WTC11 (cell line): ENCODE measurements at regions not wholly inside any gene's neighbourhood (a gene's known extent, or its start where the extent isn't known, plus 50 kb on each side); places are given as distances from the start of the nearest gene placed in this dataset.

Source experiments
- ATAC-seq: fragments of 200-7000 bp; cut with Tn5 transposase; 2 replicates; pipeline ENCODE4 v1.10.0; 2021; ENCODE audit warnings: mild to moderate bottlenecking, moderate library complexity
- CTCF ChIA-PET: fragments of 300-600 bp; sonication (Branson Sonifier 250); formaldehyde crosslinking; loops from one replicate; lab custom pipeline; 2021; ENCODE audit warnings: antibody characterized with exemption; lab: Charles Lee
- POLR2A ChIA-PET: fragments of 350-600 bp; sonication (Branson Sonifier 250); formaldehyde crosslinking; loops from one replicate; lab custom pipeline; 2021; ENCODE audit warnings: antibody characterized with exemption; lab: Charles Lee
- DNase-seq: peaks from one replicate; pipeline ENCODE4 v3.0.0; 2021; ENCODE audit warnings: low spot score
- H3K27ac Mint-ChIP-seq: 2 replicates; pipeline ENCODE4 v1.8.0; 2021; ENCODE audit warnings: mixed read lengths
- H3K27me3 Mint-ChIP-seq: 2 replicates; pipeline ENCODE4 v1.8.0; 2021; ENCODE audit warnings: low read depth, mild to moderate bottlenecking, moderate library complexity, mixed read lengths
- H3K36me3 Mint-ChIP-seq: 2 replicates; pipeline ENCODE4 v1.8.0; 2021; ENCODE audit warnings: mixed read lengths
- H3K4me1 Mint-ChIP-seq: 2 replicates; pipeline ENCODE4 v1.8.0; 2022; ENCODE audit warnings: mixed read lengths
- H3K4me3 Mint-ChIP-seq: 2 replicates; pipeline ENCODE4 v1.8.0; 2021; ENCODE audit warnings: mild to moderate bottlenecking, moderate library complexity, mixed read lengths
- H3K9me3 Mint-ChIP-seq: 2 replicates; pipeline ENCODE4 v1.8.0; 2021; ENCODE audit warnings: mixed read lengths
- PRRX2 ChIP-seq: fragments of 250-450 bp; sonication (Bioruptor Pico); IDR thresholded peaks from 2 replicates; pipeline ENCODE4 v1.8.0; 2021; ENCODE audit warnings: mild to moderate bottlenecking
- SMAD4 ChIP-seq: sonication (generic); formaldehyde crosslinking; IDR thresholded peaks from 2 replicates; pipeline ENCODE4 v1.8.0; 2022; ENCODE audit warnings: mild to moderate bottlenecking, missing genetic modification reagents
- SOX15 ChIP-seq: fragments of 250-450 bp; sonication (Bioruptor Pico); IDR thresholded peaks from 2 replicates; pipeline ENCODE4 v1.9.0; 2021; ENCODE audit warnings: mild to moderate bottlenecking
- SP1 ChIP-seq: sonication (generic); formaldehyde crosslinking; conservative IDR thresholded peaks from 2 replicates; pipeline ENCODE4 v1.8.1; 2022; ENCODE audit warnings: missing genetic modification reagents
- TEAD1 ChIP-seq: sonication (generic); formaldehyde crosslinking; IDR thresholded peaks from 2 replicates; pipeline ENCODE4 v1.8.0; 2022; ENCODE audit warnings: mild to moderate bottlenecking, missing genetic modification reagents
- TF ChIP-seq, protein P1 (sequence below): fragments of 250-450 bp; sonication (Bioruptor Pico); IDR thresholded peaks from 2 replicates; pipeline ENCODE4 v1.9.0; 2021; ENCODE audit warnings: mild to moderate bottlenecking
- TF ChIP-seq, protein P2 (sequence below): sonication (generic); formaldehyde crosslinking; IDR thresholded peaks from 2 replicates; pipeline ENCODE4 v1.8.0; 2023; ENCODE audit warnings: mild to moderate bottlenecking, missing genetic modification reagents
- TF ChIP-seq, protein P3 (sequence below): sonication (generic); formaldehyde crosslinking; IDR thresholded peaks from 2 replicates; pipeline ENCODE4 v1.8.1; 2022; ENCODE audit warnings: mild to moderate bottlenecking, missing genetic modification reagents, moderate library complexity, borderline replicate concordance
- TF ChIP-seq, protein P4 (sequence below): fragments of 250-450 bp; sonication (Bioruptor Pico); IDR thresholded peaks from 2 replicates; pipeline ENCODE4 v1.8.0; 2021; ENCODE audit warnings: mild to moderate bottlenecking
- TF ChIP-seq, protein P5 (sequence below): sonication (generic); formaldehyde crosslinking; IDR thresholded peaks from 2 replicates; pipeline ENCODE4 v1.8.0; 2023; ENCODE audit warnings: missing genetic modification reagents, mild to moderate bottlenecking, borderline replicate concordance

DNA sequence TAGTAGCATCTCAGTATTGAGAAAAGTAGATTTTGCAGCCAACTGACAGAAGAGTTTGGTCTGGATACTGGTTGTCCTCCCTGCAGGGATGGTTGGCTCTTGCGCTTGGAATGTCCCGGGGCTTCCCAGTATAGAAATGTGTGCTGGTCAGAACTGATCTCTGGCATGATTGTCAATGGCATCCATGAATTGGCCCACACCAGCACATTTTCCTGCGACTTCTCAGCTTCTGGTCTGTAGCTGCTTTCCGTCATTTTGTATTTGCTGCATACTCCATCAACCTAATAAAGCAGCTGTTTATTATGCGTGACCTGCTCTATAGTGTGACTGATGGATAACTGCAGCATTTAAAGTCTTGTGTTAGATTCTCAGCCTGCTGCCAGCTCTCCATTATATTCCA is 203.7 kb downstream of the S1PR1 start (continued):
- TF ChIP-seq, protein P1, sequence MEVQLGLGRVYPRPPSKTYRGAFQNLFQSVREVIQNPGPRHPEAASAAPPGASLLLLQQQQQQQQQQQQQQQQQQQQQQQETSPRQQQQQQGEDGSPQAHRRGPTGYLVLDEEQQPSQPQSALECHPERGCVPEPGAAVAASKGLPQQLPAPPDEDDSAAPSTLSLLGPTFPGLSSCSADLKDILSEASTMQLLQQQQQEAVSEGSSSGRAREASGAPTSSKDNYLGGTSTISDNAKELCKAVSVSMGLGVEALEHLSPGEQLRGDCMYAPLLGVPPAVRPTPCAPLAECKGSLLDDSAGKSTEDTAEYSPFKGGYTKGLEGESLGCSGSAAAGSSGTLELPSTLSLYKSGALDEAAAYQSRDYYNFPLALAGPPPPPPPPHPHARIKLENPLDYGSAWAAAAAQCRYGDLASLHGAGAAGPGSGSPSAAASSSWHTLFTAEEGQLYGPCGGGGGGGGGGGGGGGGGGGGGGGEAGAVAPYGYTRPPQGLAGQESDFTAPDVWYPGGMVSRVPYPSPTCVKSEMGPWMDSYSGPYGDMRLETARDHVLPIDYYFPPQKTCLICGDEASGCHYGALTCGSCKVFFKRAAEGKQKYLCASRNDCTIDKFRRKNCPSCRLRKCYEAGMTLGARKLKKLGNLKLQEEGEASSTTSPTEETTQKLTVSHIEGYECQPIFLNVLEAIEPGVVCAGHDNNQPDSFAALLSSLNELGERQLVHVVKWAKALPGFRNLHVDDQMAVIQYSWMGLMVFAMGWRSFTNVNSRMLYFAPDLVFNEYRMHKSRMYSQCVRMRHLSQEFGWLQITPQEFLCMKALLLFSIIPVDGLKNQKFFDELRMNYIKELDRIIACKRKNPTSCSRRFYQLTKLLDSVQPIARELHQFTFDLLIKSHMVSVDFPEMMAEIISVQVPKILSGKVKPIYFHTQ = no peak
- no peak for TF ChIP-seq SP1 (CRISPR knock-in tag)
- TF ChIP-seq, protein P2, sequence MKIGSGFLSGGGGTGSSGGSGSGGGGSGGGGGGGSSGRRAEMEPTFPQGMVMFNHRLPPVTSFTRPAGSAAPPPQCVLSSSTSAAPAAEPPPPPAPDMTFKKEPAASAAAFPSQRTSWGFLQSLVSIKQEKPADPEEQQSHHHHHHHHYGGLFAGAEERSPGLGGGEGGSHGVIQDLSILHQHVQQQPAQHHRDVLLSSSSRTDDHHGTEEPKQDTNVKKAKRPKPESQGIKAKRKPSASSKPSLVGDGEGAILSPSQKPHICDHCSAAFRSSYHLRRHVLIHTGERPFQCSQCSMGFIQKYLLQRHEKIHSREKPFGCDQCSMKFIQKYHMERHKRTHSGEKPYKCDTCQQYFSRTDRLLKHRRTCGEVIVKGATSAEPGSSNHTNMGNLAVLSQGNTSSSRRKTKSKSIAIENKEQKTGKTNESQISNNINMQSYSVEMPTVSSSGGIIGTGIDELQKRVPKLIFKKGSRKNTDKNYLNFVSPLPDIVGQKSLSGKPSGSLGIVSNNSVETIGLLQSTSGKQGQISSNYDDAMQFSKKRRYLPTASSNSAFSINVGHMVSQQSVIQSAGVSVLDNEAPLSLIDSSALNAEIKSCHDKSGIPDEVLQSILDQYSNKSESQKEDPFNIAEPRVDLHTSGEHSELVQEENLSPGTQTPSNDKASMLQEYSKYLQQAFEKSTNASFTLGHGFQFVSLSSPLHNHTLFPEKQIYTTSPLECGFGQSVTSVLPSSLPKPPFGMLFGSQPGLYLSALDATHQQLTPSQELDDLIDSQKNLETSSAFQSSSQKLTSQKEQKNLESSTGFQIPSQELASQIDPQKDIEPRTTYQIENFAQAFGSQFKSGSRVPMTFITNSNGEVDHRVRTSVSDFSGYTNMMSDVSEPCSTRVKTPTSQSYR (CRISPR knock-in tag) = no peak
- TF ChIP-seq, protein P3, sequence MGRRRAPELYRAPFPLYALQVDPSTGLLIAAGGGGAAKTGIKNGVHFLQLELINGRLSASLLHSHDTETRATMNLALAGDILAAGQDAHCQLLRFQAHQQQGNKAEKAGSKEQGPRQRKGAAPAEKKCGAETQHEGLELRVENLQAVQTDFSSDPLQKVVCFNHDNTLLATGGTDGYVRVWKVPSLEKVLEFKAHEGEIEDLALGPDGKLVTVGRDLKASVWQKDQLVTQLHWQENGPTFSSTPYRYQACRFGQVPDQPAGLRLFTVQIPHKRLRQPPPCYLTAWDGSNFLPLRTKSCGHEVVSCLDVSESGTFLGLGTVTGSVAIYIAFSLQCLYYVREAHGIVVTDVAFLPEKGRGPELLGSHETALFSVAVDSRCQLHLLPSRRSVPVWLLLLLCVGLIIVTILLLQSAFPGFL (CRISPR knock-in tag) = no peak
- TF ChIP-seq, protein P4, sequence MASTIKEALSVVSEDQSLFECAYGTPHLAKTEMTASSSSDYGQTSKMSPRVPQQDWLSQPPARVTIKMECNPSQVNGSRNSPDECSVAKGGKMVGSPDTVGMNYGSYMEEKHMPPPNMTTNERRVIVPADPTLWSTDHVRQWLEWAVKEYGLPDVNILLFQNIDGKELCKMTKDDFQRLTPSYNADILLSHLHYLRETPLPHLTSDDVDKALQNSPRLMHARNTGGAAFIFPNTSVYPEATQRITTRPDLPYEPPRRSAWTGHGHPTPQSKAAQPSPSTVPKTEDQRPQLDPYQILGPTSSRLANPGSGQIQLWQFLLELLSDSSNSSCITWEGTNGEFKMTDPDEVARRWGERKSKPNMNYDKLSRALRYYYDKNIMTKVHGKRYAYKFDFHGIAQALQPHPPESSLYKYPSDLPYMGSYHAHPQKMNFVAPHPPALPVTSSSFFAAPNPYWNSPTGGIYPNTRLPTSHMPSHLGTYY (CRISPR knock-in tag) = no peak
- no peak for TF ChIP-seq SOX15
- no peak for TF ChIP-seq PRRX2 (CRISPR knock-in tag)
- TF ChIP-seq, protein P5, sequence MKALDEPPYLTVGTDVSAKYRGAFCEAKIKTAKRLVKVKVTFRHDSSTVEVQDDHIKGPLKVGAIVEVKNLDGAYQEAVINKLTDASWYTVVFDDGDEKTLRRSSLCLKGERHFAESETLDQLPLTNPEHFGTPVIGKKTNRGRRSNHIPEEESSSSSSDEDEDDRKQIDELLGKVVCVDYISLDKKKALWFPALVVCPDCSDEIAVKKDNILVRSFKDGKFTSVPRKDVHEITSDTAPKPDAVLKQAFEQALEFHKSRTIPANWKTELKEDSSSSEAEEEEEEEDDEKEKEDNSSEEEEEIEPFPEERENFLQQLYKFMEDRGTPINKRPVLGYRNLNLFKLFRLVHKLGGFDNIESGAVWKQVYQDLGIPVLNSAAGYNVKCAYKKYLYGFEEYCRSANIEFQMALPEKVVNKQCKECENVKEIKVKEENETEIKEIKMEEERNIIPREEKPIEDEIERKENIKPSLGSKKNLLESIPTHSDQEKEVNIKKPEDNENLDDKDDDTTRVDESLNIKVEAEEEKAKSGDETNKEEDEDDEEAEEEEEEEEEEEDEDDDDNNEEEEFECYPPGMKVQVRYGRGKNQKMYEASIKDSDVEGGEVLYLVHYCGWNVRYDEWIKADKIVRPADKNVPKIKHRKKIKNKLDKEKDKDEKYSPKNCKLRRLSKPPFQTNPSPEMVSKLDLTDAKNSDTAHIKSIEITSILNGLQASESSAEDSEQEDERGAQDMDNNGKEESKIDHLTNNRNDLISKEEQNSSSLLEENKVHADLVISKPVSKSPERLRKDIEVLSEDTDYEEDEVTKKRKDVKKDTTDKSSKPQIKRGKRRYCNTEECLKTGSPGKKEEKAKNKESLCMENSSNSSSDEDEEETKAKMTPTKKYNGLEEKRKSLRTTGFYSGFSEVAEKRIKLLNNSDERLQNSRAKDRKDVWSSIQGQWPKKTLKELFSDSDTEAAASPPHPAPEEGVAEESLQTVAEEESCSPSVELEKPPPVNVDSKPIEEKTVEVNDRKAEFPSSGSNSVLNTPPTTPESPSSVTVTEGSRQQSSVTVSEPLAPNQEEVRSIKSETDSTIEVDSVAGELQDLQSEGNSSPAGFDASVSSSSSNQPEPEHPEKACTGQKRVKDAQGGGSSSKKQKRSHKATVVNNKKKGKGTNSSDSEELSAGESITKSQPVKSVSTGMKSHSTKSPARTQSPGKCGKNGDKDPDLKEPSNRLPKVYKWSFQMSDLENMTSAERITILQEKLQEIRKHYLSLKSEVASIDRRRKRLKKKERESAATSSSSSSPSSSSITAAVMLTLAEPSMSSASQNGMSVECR (CRISPR knock-in tag) = no peak
- TF ChIP-seq SMAD4 (CRISPR knock-in tag) = no peak

DNA sequence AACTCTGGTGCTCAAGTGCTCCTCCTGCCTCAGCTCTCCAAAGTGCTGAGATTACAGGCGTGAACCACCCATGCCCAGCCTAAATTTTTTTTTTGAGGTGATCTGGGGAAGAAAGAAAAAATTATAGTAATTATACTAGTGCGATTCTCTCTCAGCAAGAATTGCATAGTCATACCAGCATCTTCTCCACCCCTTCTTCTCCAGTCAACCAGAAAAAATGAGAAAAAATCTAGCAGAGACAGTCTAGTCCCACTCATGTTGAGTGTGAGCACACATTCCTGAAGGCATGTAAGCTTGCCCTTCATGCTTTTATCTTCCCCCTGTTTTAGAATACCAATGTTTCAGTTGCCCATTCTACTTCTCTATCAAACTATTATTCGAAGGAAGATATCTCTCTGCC is 207.6 kb downstream of the S1PR1 start:
- TF ChIP-seq TEAD1 (CRISPR knock-in tag) = no peak
- TF ChIP-seq, all 79 proteins: peak for 0
- no peaks in the 10 kb centered on the region for H3K36me3 Mint-ChIP-seq
- H3K27me3 Mint-ChIP-seq = no peaks in the 10 kb centered on the region
- H3K4me3 Mint-ChIP-seq = no peak overlapping the region
- POLR2A ChIA-PET = no interaction called here
- peaks cover 30% of the 10 kb centered on the region for H3K4me1 Mint-ChIP-seq
- H3K9me3 Mint-ChIP-seq = no peaks in the 10 kb centered on the region
- ATAC-seq = no peak
- no peak for DNase-seq
- no peak overlapping the region for H3K27ac Mint-ChIP-seq
- CTCF ChIA-PET = no interaction called here
